ENCODE measurements at regions not wholly inside any gene's neighbourhood (a gene's known extent, or its start where the extent isn't known, plus 50 kb on each side); places are given as distances from the start of the nearest gene placed in this dataset.

GRCh38 chr10:9670911-9671310 is 1346.8 kb upstream of the CELF2 start:
- TF ChIP-seq CHD2 (IDR thresholded peaks at IDR 0.05; ENCODE audit: borderline replicate concordance, low read depth, low read length) (no peak), ZNF207 (IDR thresholded peaks at IDR 0.05; ENCODE audit: borderline replicate concordance) (no peak), RAD21 (IDR thresholded peaks at IDR 0.05; ENCODE audit: insufficient read depth, low read depth, low read length) (no peak), POLR2A (IDR thresholded peaks at IDR 0.05; ENCODE audit: low read depth, low read length) (no peak), CTCF (IDR thresholded peaks at IDR 0.05 in 2 of 3, conservative IDR thresholded peaks at IDR 0.05 in 1 of 3; ENCODE audit: control insufficient read depth in 2 of 3, extremely low read depth in 1 of 3, insufficient read depth in 1 of 3, low read depth in 3 of 3, low read length in 3 of 3) (no peak), ZBTB33 (IDR thresholded peaks at IDR 0.05) (no peak)
- TF ChIP-seq, protein P1, sequence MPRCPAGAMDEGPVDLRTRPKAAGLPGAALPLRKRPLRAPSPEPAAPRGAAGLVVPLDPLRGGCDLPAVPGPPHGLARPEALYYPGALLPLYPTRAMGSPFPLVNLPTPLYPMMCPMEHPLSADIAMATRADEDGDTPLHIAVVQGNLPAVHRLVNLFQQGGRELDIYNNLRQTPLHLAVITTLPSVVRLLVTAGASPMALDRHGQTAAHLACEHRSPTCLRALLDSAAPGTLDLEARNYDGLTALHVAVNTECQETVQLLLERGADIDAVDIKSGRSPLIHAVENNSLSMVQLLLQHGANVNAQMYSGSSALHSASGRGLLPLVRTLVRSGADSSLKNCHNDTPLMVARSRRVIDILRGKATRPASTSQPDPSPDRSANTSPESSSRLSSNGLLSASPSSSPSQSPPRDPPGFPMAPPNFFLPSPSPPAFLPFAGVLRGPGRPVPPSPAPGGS (IDR thresholded peaks at IDR 0.05; ENCODE audit: borderline replicate concordance, insufficient read depth, low read depth, low read length, poor library complexity, severe bottlenecking), result no peak
